Right atrium auricular region (tissue), 2 donors: ENCODE measurements at regions not wholly inside any gene's neighbourhood (a gene's known extent, or its start where the extent isn't known, plus 50 kb on each side); places are given as distances from the start of the nearest gene placed in this dataset.

Experiments
- DNase-seq: peaks from one replicate; pipeline ENCODE4 v3.0.0-alpha.2; 2019; ENCODE audit warnings: low spot score
- H3K27ac ChIP-seq, 2 donors: fragments of 200-600 bp; sonication (generic); 1 replicate in 1 of 2; 2 replicates in 1 of 2; pipeline ENCODE4 v1.5.1; 2016 to 2019
- H3K27me3 ChIP-seq, 2 donors: fragments of 200-600 bp; sonication (generic); one replicate each; pipeline versions ENCODE4 v1.5.1 to v1.6.0; 2017 to 2019
- H3K36me3 ChIP-seq: fragments of 200-600 bp; sonication (generic); one replicate; pipeline ENCODE4 v1.5.1; 2016
- H3K4me1 ChIP-seq, 2 donors: fragments of 200-600 bp; sonication (generic); one replicate each; pipeline versions ENCODE4 v1.5.1 to v1.6.0; 2017 to 2019
- H3K4me3 ChIP-seq, 2 donors: fragments of 200-600 bp; sonication (generic); 1 replicate in 1 of 2; 2 replicates in 1 of 2; pipeline ENCODE4 v1.5.1; 2017 to 2019; ENCODE audit warnings: mild to moderate bottlenecking in 1 of 2, moderate library complexity in 1 of 2
- H3K9me3 ChIP-seq, 2 donors: fragments of 200-600 bp; sonication (generic); one replicate each; pipeline ENCODE4 v1.5.1; 2019
- CTCF ChIP-seq, 2 donors: fragments of 200-600 bp; sonication (generic); IDR thresholded peaks; one replicate each; pipeline ENCODE4 v1.5.1; 2019; ENCODE audit warnings: antibody characterized with exemption in 2 of 2

- Histone ChIP-seq H3K4me3 (no peak overlapping the region), H3K9me3 (no peaks in the 10 kb centered on the region), H3K27me3 (no peaks in the 10 kb centered on the region), H3K4me1 (peaks cover 0 to 32% of the 10 kb centered on the region in 2 donors), H3K27ac (no peak overlapping the region), H3K36me3 (no peaks in the 10 kb centered on the region)
- no peak for TF ChIP-seq CTCF (IDR thresholded peaks at IDR 0.05)
- DNase-seq = no peak
These were observed 79.1 kb upstream of the IER5L start for GRCh38 chr9:129256959-129257713.

- no peak for DNase-seq
- H3K27me3 ChIP-seq = no peaks in the 10 kb centered on the region
- no peaks in the 10 kb centered on the region for H3K36me3 ChIP-seq
- no peaks in the 10 kb centered on the region for H3K9me3 ChIP-seq
- H3K4me1 ChIP-seq = peaks cover 0 to 32% of the 10 kb centered on the region in 2 donors
- TF ChIP-seq CTCF (IDR thresholded peaks at IDR 0.05) = no peak
- no peak overlapping the region for H3K4me3 ChIP-seq
- peak overlapping the region; percentile 19 to 78 for H3K27ac ChIP-seq
These were observed 76.7 kb upstream of the IER5L start for GRCh38 chr9:129254566-129255287.

- Histone ChIP-seq H3K9me3 (no peaks in the 10 kb centered on the region), H3K36me3 (no peaks in the 10 kb centered on the region), H3K4me1 (peaks cover 0 to 29% of the 10 kb centered on the region in 2 donors), H3K27me3 (no peaks in the 10 kb centered on the region), H3K4me3 (peak overlapping the region in 1 of 2 donors; percentile 31), H3K27ac (peak overlapping the region; percentile 19 to 78)
- no peak for DNase-seq
- TF ChIP-seq CTCF (IDR thresholded peaks at IDR 0.05) = no peak
These were observed 75.8 kb upstream of the IER5L start for GRCh38 chr9:129253803-129254381.

- H3K4me3 ChIP-seq = no peak overlapping the region
These were observed 75.1 kb upstream of the IER5L start for GRCh38 chr9:129252937-129253802.

More at GRCh38 chr9:129252937-129253802, 75.1 kb upstream of the IER5L start:
- Histone ChIP-seq H3K27ac (peak overlapping the region; percentile 19 to 78), H3K9me3 (no peaks in the 10 kb centered on the region), H3K36me3 (no peaks in the 10 kb centered on the region), H3K27me3 (no peaks in the 10 kb centered on the region), H3K4me1 (peaks cover 0 to 21% of the 10 kb centered on the region in 2 donors)
- TF ChIP-seq CTCF (IDR thresholded peaks at IDR 0.05) = no peak
- no peak for DNase-seq
